OCI-LY7 (cell line): ENCODE measurements at regions not wholly inside any gene's neighbourhood (a gene's known extent, or its start where the extent isn't known, plus 50 kb on each side); places are given as distances from the start of the nearest gene placed in this dataset.
"Not testable (repeated sequence)": the region's sequence is repeated elsewhere in the genome, so short reads cannot be mapped to it uniquely, and the experiment has no call there.

ENCODE experiments used
- BruUV-seq: library from RNA; stranded (reverse); fragments of 400-500 nt; replicated peaks from 2 replicates; lab custom pipeline; 2021; lab: Mats Ljungman, UMichigan
- CTCF ChIA-PET: fragments of 300-600 bp; sonication (Branson Sonifier 250); formaldehyde crosslinking; loops from one replicate; lab custom pipeline; 2022; ENCODE audit warnings: antibody characterized with exemption; ENCODE audit not compliant: unreplicated experiment; lab: Charles Lee
- POLR2A ChIA-PET: fragments of 300-600 bp; sonication (Branson Sonifier 250); formaldehyde crosslinking; loops from one replicate; lab custom pipeline; 2022; ENCODE audit warnings: antibody characterized with exemption; lab: Charles Lee
- DNase-seq: peaks from one replicate; pipeline ENCODE4 v3.0.0-alpha.2; 2015; ENCODE audit warnings: low spot score
- H2AFZ ChIP-seq: fragments of 200-600 bp; sonication (generic), shearing (Covaris generic); 2 replicates; pipeline ENCODE4 v1.6.1; 2014; ENCODE audit warnings: mild to moderate bottlenecking, antibody characterized with exemption, low read length, moderate library complexity
- H3K27ac ChIP-seq: fragments of 200-600 bp; sonication (generic); 2 replicates; pipeline ENCODE4 v1.5.1; 2014; ENCODE audit warnings: mixed run types, low read depth, mild to moderate bottlenecking, moderate library complexity, low read length, inconsistent platforms; ENCODE audit not compliant: poor library complexity, severe bottlenecking
- H3K36me3 ChIP-seq: fragments of 200-600 bp; sonication (generic); 2 replicates; pipeline ENCODE4 v1.6.1; 2014; ENCODE audit warnings: mild to moderate bottlenecking, antibody characterized with exemption, low read length, moderate library complexity, mixed read lengths; ENCODE audit not compliant: insufficient read depth
- H3K4me1 ChIP-seq: fragments of 200-600 bp; sonication (generic); 2 replicates; pipeline ENCODE4 v1.5.1; 2014; ENCODE audit warnings: mild to moderate bottlenecking, low read length; ENCODE audit not compliant: insufficient read depth, poor library complexity, severe bottlenecking
- H3K4me2 ChIP-seq: fragments of 200-600 bp; sonication (generic); 2 replicates; pipeline ENCODE4 v1.6.1; 2014; ENCODE audit warnings: mild to moderate bottlenecking, low read length
- H3K4me3 ChIP-seq: fragments of 200-600 bp; sonication (generic); 2 replicates; pipeline ENCODE4 v1.5.1; 2014; ENCODE audit warnings: mild to moderate bottlenecking, low read depth, low read length; ENCODE audit not compliant: poor library complexity, severe bottlenecking
- H3K79me2 ChIP-seq: fragments of 200-600 bp; sonication (generic); 2 replicates; pipeline ENCODE4 v1.6.1; 2016; ENCODE audit warnings: low read depth, mild to moderate bottlenecking, low read length, moderate library complexity, mixed read lengths; ENCODE audit not compliant: insufficient read depth
- H3K9me2 ChIP-seq: fragments of 200-600 bp; sonication (generic); 2 replicates; pipeline ENCODE4 v1.6.1; 2016; ENCODE audit warnings: mild to moderate bottlenecking, low read length, mixed read lengths; ENCODE audit not compliant: insufficient read depth
- H3K9me3 ChIP-seq: fragments of 200-600 bp; sonication (generic); 2 replicates; pipeline ENCODE4 v1.6.1; 2014; ENCODE audit warnings: mild to moderate bottlenecking, mixed run types, low read length, mixed read lengths
- H4K20me1 ChIP-seq: fragments of 200-600 bp; sonication (generic); 2 replicates; pipeline ENCODE4 v1.6.1; 2014; ENCODE audit warnings: mild to moderate bottlenecking, antibody characterized with exemption, low read length, moderate library complexity, mixed read lengths; ENCODE audit not compliant: insufficient read depth
- CTCF ChIP-seq: fragments of 200-600 bp; sonication (generic); conservative IDR thresholded peaks from 2 replicates; pipeline ENCODE4 v1.5.1; 2014; ENCODE audit warnings: mild to moderate bottlenecking, antibody characterized with exemption, low read length, moderate library complexity, mixed read lengths
- EZH2phosphoT487 ChIP-seq: fragments of 200-600 bp; sonication (generic); IDR thresholded peaks from 2 replicates; pipeline ENCODE4 v1.6.1; 2018; ENCODE audit warnings: low read depth, borderline replicate concordance, mild to moderate bottlenecking, mixed run types, antibody characterized with exemption, low read length, moderate library complexity, mixed read lengths
- intact Hi-C: fragments of 100-400 bp; cut with micrococcal nuclease; formaldehyde crosslinking; loops from one replicate; pipeline ENCODE4 v1.10.0; 2022; ENCODE audit not compliant: unreplicated experiment

- Histone ChIP-seq H3K79me2 (no peaks in the 10 kb centered on the region), H3K9me3 (no peaks in the 10 kb centered on the region), H2AFZ (no peak overlapping the region), H3K4me3 (no peak overlapping the region), H3K9me2 (no peaks in the 10 kb centered on the region), H3K36me3 (no peaks in the 10 kb centered on the region), H4K20me1 (no peaks in the 10 kb centered on the region), H3K4me1 (no peaks in the 10 kb centered on the region), H3K4me2 (no peak overlapping the region), H3K27ac (no peak overlapping the region)
- no peak for DNase-seq
- ChIA-PET CTCF (no interaction called here), POLR2A (no interaction called here)
- intact Hi-C loops, result no loop called here
- no TSS peak for BruUV-seq
- no peak for TF ChIP-seq CTCF
- no peak for TF ChIP-seq EZH2phosphoT487
These were observed 356.8 kb upstream of the CCDC179 start for GRCh38 chr11:23217072-23217471.

GRCh38 chr11:23220086-23220485, 359.8 kb upstream of the CCDC179 start:
- H3K4me1 ChIP-seq, H3K4me3 ChIP-seq, H3K4me2 ChIP-seq, H3K36me3 ChIP-seq, H3K9me3 ChIP-seq, DNase-seq, H3K9me2 ChIP-seq, intact Hi-C loops, H2AFZ ChIP-seq, CTCF ChIA-PET, H3K79me2 ChIP-seq, H3K27ac ChIP-seq, H4K20me1 ChIP-seq, POLR2A ChIA-PET, BruUV-seq: not testable (repeated sequence)

- Histone ChIP-seq H3K36me3 (no peaks in the 10 kb centered on the region), H3K9me2 (no peaks in the 10 kb centered on the region), H3K4me3 (no peak overlapping the region), H2AFZ (no peak overlapping the region), H3K4me1 (no peaks in the 10 kb centered on the region), H3K9me3 (no peaks in the 10 kb centered on the region), H3K27ac (no peak overlapping the region), H3K79me2 (no peaks in the 10 kb centered on the region), H4K20me1 (no peaks in the 10 kb centered on the region), H3K4me2 (no peak overlapping the region)
- no peak for DNase-seq
- no peak for TF ChIP-seq EZH2phosphoT487
- ChIA-PET POLR2A (no interaction called here), CTCF (no interaction called here)
- BruUV-seq, result no TSS peak
- intact Hi-C loops, result no loop called here
These were observed 361.1 kb upstream of the CCDC179 start for GRCh38 chr11:23221366-23221765.
